ENCODE measurements at regions not wholly inside any gene's neighbourhood (a gene's known extent, or its start where the extent isn't known, plus 50 kb on each side); places are given as distances from the start of the nearest gene placed in this dataset.

- Histone ChIP-seq H3K9me3 (ENCODE audit: control insufficient read depth in 1 of 2, insufficient read depth in 1 of 2, low read depth in 1 of 2, low read length in 2 of 2) (no peaks in the 10 kb centered on the region), H3K4me3 (replicated peaks in 1 of 2; ENCODE audit: low read depth in 1 of 2, low read length in 2 of 2) (no peak overlapping the region), H2AFZ (ENCODE audit: low read depth, low read length, poor library complexity, severe bottlenecking) (no peak overlapping the region), H4K20me1 (ENCODE audit: insufficient read depth) (no peaks in the 10 kb centered on the region), H3K4me2 (ENCODE audit: low read length) (no peak overlapping the region), H3K27me3 (ENCODE audit: insufficient read depth, low read length) (no peaks in the 10 kb centered on the region), H3K27ac (ENCODE audit: low read depth, low read length) (no peak overlapping the region), H3K9ac (ENCODE audit: low read length) (no peak overlapping the region), H3K4me1 (ENCODE audit: control insufficient read depth in 1 of 2, insufficient read depth in 2 of 2, low read length in 2 of 2) (peaks cover 3 to 7% of the 10 kb centered on the region in 2 experiments; a peak in 2 of 4 replicates), H3K9me2 (ENCODE audit: insufficient read depth) (no peaks in the 10 kb centered on the region), H3K36me3 (ENCODE audit: control insufficient read depth in 1 of 2, insufficient read depth in 2 of 2, low read length in 2 of 2) (no peaks in the 10 kb centered on the region), H3K79me2 (ENCODE audit: insufficient read depth, low read length) (no peaks in the 10 kb centered on the region)
- DNase-seq (ENCODE audit: low read depth, low spot score) = no peak
- BruUV-seq (replicated peaks) = no TSS peak
- TF ChIP-seq ATF3 (IDR thresholded peaks at IDR 0.05) = no peak
- no peak for TF ChIP-seq EGR1 (IDR thresholded peaks at IDR 0.05; ENCODE audit: low read depth)
- intact Hi-C loops (cut with micrococcal nuclease) = no loop called here
- ATAC-seq = no peak
- CTCF ChIA-PET = no interaction called here
- RAD21 ChIA-PET (ENCODE audit: low non-redundant PET in 1 of 2, low total read pairs in 2 of 2, uncharacterized antibody in 2 of 2, unreplicated experiment in 2 of 2) = no interaction called here
- POLR2A ChIA-PET = no interaction called here
Observed at GRCh38 chr3:113055961-113056360, 65.2 kb downstream of the GTPBP8 start.

- intact Hi-C loops (cut with micrococcal nuclease) = no loop called here
- Histone ChIP-seq H3K4me3 (replicated peaks in 1 of 2; ENCODE audit: low read depth in 1 of 2, low read length in 2 of 2) (no peak overlapping the region), H3K9me2 (ENCODE audit: insufficient read depth) (no peaks in the 10 kb centered on the region), H3K27ac (ENCODE audit: low read depth, low read length) (no peak overlapping the region), H3K4me2 (ENCODE audit: low read length) (no peak overlapping the region), H3K27me3 (ENCODE audit: insufficient read depth, low read length) (no peaks in the 10 kb centered on the region), H4K20me1 (ENCODE audit: insufficient read depth) (no peaks in the 10 kb centered on the region), H2AFZ (ENCODE audit: low read depth, low read length, poor library complexity, severe bottlenecking) (no peak overlapping the region), H3K4me1 (ENCODE audit: control insufficient read depth in 1 of 2, insufficient read depth in 2 of 2, low read length in 2 of 2) (no peaks in the 10 kb centered on the region), H3K79me2 (ENCODE audit: insufficient read depth, low read length) (no peaks in the 10 kb centered on the region), H3K9me3 (ENCODE audit: control insufficient read depth in 1 of 2, insufficient read depth in 1 of 2, low read depth in 1 of 2, low read length in 2 of 2) (no peaks in the 10 kb centered on the region), H3K9ac (ENCODE audit: low read length) (no peak overlapping the region), H3K36me3 (ENCODE audit: control insufficient read depth in 1 of 2, insufficient read depth in 2 of 2, low read length in 2 of 2) (no peaks in the 10 kb centered on the region)
- ChIA-PET POLR2A (no interaction called here), CTCF (no interaction called here), RAD21 (ENCODE audit: low non-redundant PET in 1 of 2, low total read pairs in 2 of 2, uncharacterized antibody in 2 of 2, unreplicated experiment in 2 of 2) (no interaction called here)
- no peak for TF ChIP-seq POLR2AphosphoS5 (IDR thresholded peaks at IDR 0.05; ENCODE audit: low read depth, low read length)
- no peak for TF ChIP-seq EZH2 (IDR thresholded peaks at IDR 0.05)
- no peak for TF ChIP-seq ELF1 (IDR thresholded peaks at IDR 0.05; ENCODE audit: borderline replicate concordance, low read depth)
- TF ChIP-seq ZBTB33 (IDR thresholded peaks at IDR 0.05; ENCODE audit: extremely low read depth, insufficient replicate concordance, low read length) = no peak
- TF ChIP-seq YY1 (IDR thresholded peaks at IDR 0.05; ENCODE audit: extremely low read depth, insufficient replicate concordance, low read depth, low read length) = no peak
- TF ChIP-seq TCF7L2 (IDR thresholded peaks at IDR 0.05; ENCODE audit: borderline replicate concordance, extremely low read depth, insufficient read depth, insufficient read length) = no peak
- TF ChIP-seq REST (IDR thresholded peaks at IDR 0.05; ENCODE audit: low read depth) = no peak
- no peak for DNase-seq (ENCODE audit: low read depth, low spot score)
- no peak for ATAC-seq
- no TSS peak for BruUV-seq (replicated peaks)
Observed at GRCh38 chr3:113057117-113057516, 66.3 kb downstream of the GTPBP8 start.
